Neural progenitor cell (in vitro differentiated cells): ENCODE measurements at regions not wholly inside any gene's neighbourhood (a gene's known extent, or its start where the extent isn't known, plus 50 kb on each side); places are given as distances from the start of the nearest gene placed in this dataset.

ENCODE experiments used
- DNase-seq: peaks from one replicate; pipeline ENCODE4 v3.0.0-alpha.2; 2016; ENCODE audit warnings: low spot score
- H2AFZ ChIP-seq: fragments of 200-600 bp; sonication (generic); replicated peaks from 2 replicates; pipeline ENCODE4 v1.6.1; 2016; ENCODE audit warnings: antibody characterized with exemption
- H3F3A ChIP-seq: fragments of 200-600 bp; sonication (generic); 2 replicates; pipeline ENCODE4 v1.6.1; 2016; ENCODE audit warnings: antibody characterized with exemption, low read depth
- H3K27ac ChIP-seq: fragments of 200-600 bp; sonication (generic); 2 replicates; pipeline ENCODE4 v1.5.1; 2016; ENCODE audit warnings: mild to moderate bottlenecking
- H3K27me3 ChIP-seq: fragments of 200-600 bp; sonication (generic); 2 replicates; pipeline ENCODE4 v1.6.1; 2016; ENCODE audit warnings: mild to moderate bottlenecking, moderate library complexity
- H3K36me3 ChIP-seq: fragments of 200-600 bp; sonication (generic); 2 replicates; pipeline ENCODE4 v1.5.1; 2016
- H3K4me1 ChIP-seq: fragments of 200-600 bp; sonication (generic); 2 replicates; pipeline ENCODE4 v1.6.1; 2016; ENCODE audit warnings: mixed run types
- H3K4me2 ChIP-seq: fragments of 200-600 bp; sonication (generic); 2 replicates; pipeline ENCODE4 v1.6.1; 2016
- H3K4me3 ChIP-seq: fragments of 200-600 bp; sonication (generic); 2 replicates; pipeline ENCODE4 v1.5.1; 2016
- H3K79me2 ChIP-seq: fragments of 200-600 bp; sonication (generic); 2 replicates; pipeline ENCODE4 v1.6.1; 2016; ENCODE audit warnings: low read depth
- H3K9ac ChIP-seq: fragments of 200-600 bp; sonication (generic); 2 replicates; pipeline ENCODE4 v1.6.1; 2016
- H3K9me3 ChIP-seq: fragments of 200-600 bp; sonication (generic); 2 replicates; pipeline ENCODE4 v1.5.1; 2016; ENCODE audit warnings: low read depth
- H4K20me1 ChIP-seq: fragments of 200-600 bp; sonication (generic); 2 replicates; pipeline ENCODE4 v1.6.1; 2016; ENCODE audit warnings: low read depth
- H3K27ac Mint-ChIP-seq: 3 replicates; pipeline ENCODE4 v1.8.0; 2021; ENCODE audit warnings: mixed read lengths
- H3K27me3 Mint-ChIP-seq: 2 replicates; pipeline ENCODE4 v1.8.0; 2022; ENCODE audit warnings: low read depth, mild to moderate bottlenecking, inconsistent platforms, moderate library complexity, mixed read lengths; ENCODE audit not compliant: insufficient read depth
- H3K36me3 Mint-ChIP-seq: 3 replicates; pipeline ENCODE4 v1.8.0; 2021; ENCODE audit warnings: mixed read lengths
- H3K4me1 Mint-ChIP-seq: 3 replicates; pipeline ENCODE4 v1.8.0; 2021; ENCODE audit warnings: mixed read lengths
- H3K4me3 Mint-ChIP-seq: 3 replicates; pipeline ENCODE4 v1.8.0; 2021; ENCODE audit warnings: mild to moderate bottlenecking, moderate library complexity, mixed read lengths
- H3K9me3 Mint-ChIP-seq: 3 replicates; pipeline ENCODE4 v1.8.0; 2020; ENCODE audit warnings: mixed read lengths
- CTCF ChIP-seq: fragments of 200-600 bp; sonication (generic); IDR thresholded peaks from 2 replicates; pipeline ENCODE4 v1.5.1; 2017; ENCODE audit warnings: antibody characterized with exemption, mild to moderate bottlenecking
- EZH2 ChIP-seq: fragments of 200-600 bp; sonication (generic); IDR thresholded peaks from 2 replicates; pipeline ENCODE4 v1.6.1; 2017; ENCODE audit warnings: antibody characterized with exemption, mild to moderate bottlenecking, moderate library complexity
- EZH2phosphoT487 ChIP-seq: fragments of 200-600 bp; sonication (generic); IDR thresholded peaks from 2 replicates; pipeline ENCODE4 v1.6.1; 2017; ENCODE audit warnings: antibody characterized with exemption

- peaks cover 4% of the 10 kb centered on the region for H3K9me3 ChIP-seq
- no peak overlapping the region for H3K4me2 ChIP-seq
- Mint-ChIP-seq H3K9me3 (peaks cover 4% of the 10 kb centered on the region), H3K4me1 (peaks cover 3% of the 10 kb centered on the region), H3K4me3 (no peak overlapping the region), H3K36me3 (peaks cover 3% of the 10 kb centered on the region), H3K27me3 (peaks cover 3% of the 10 kb centered on the region), H3K27ac (no peak overlapping the region)
- H3K27me3 ChIP-seq, result no peaks in the 10 kb centered on the region
- no peaks in the 10 kb centered on the region for H3K79me2 ChIP-seq
- H4K20me1 ChIP-seq, result no peaks in the 10 kb centered on the region
- H2AFZ ChIP-seq, result no peak overlapping the region
- DNase-seq, result no peak
- TF ChIP-seq EZH2phosphoT487, result no peak
- no peak for TF ChIP-seq EZH2
- TF ChIP-seq CTCF, result no peak
- H3K9ac ChIP-seq, result no peak overlapping the region
- no peak overlapping the region for H3K27ac ChIP-seq
- no peaks in the 10 kb centered on the region for H3F3A ChIP-seq
- no peaks in the 10 kb centered on the region for H3K4me1 ChIP-seq
- no peaks in the 10 kb centered on the region for H3K36me3 ChIP-seq
- H3K4me3 ChIP-seq, result no peak overlapping the region
Measured at GRCh38 chr7:138378741-138379559, 81.1 kb upstream of the TRIM24 start.

- Mint-ChIP-seq H3K27me3 (peaks cover 3% of the 10 kb centered on the region), H3K4me3 (no peak overlapping the region), H3K9me3 (peaks cover 6% of the 10 kb centered on the region), H3K27ac (no peak overlapping the region), H3K4me1 (peaks cover 3% of the 10 kb centered on the region), H3K36me3 (peaks cover 3% of the 10 kb centered on the region)
- no peaks in the 10 kb centered on the region for H3K27me3 ChIP-seq
- no peak overlapping the region for H3K4me3 ChIP-seq
- H3K9me3 ChIP-seq, result peaks cover 4% of the 10 kb centered on the region
- no peaks in the 10 kb centered on the region for H3F3A ChIP-seq
- H2AFZ ChIP-seq, result no peak overlapping the region
- H3K4me1 ChIP-seq, result no peaks in the 10 kb centered on the region
- no peak overlapping the region for H3K27ac ChIP-seq
- no peaks in the 10 kb centered on the region for H3K36me3 ChIP-seq
- no peak for DNase-seq
- no peak overlapping the region for H3K4me2 ChIP-seq
- H4K20me1 ChIP-seq, result no peaks in the 10 kb centered on the region
- H3K9ac ChIP-seq, result no peak overlapping the region
- H3K79me2 ChIP-seq, result no peaks in the 10 kb centered on the region
- TF ChIP-seq CTCF (no peak), EZH2 (no peak), EZH2phosphoT487 (no peak)
Measured at GRCh38 chr7:138382862-138383565, 77.0 kb upstream of the TRIM24 start.

- no peak overlapping the region for H3K9ac ChIP-seq
- no peak overlapping the region for H2AFZ ChIP-seq
- no peak for DNase-seq
- no peak overlapping the region for H3K27ac Mint-ChIP-seq
- no peak overlapping the region for H3K4me3 ChIP-seq
- H4K20me1 ChIP-seq, result no peaks in the 10 kb centered on the region
- no peak overlapping the region for H3K4me2 ChIP-seq
- no peaks in the 10 kb centered on the region for H3K4me1 Mint-ChIP-seq
- no peaks in the 10 kb centered on the region for H3K9me3 ChIP-seq
- H3K4me1 ChIP-seq, result no peaks in the 10 kb centered on the region
- peaks cover 2% of the 10 kb centered on the region for H3K36me3 Mint-ChIP-seq
- no peaks in the 10 kb centered on the region for H3F3A ChIP-seq
- peaks cover 9% of the 10 kb centered on the region for H3K9me3 Mint-ChIP-seq
- no peak overlapping the region for H3K4me3 Mint-ChIP-seq
- H3K36me3 ChIP-seq, result no peaks in the 10 kb centered on the region
- H3K27me3 ChIP-seq, result no peaks in the 10 kb centered on the region
- TF ChIP-seq EZH2 (no peak), CTCF (no peak), EZH2phosphoT487 (no peak)
- H3K27ac ChIP-seq, result no peak overlapping the region
- peaks cover 2% of the 10 kb centered on the region for H3K27me3 Mint-ChIP-seq
- no peaks in the 10 kb centered on the region for H3K79me2 ChIP-seq
Measured at GRCh38 chr7:138386821-138387220, 73.2 kb upstream of the TRIM24 start.
